ENCODE measurements at regions not wholly inside any gene's neighbourhood (a gene's known extent, or its start where the extent isn't known, plus 50 kb on each side); places are given as distances from the start of the nearest gene placed in this dataset.

DNA sequence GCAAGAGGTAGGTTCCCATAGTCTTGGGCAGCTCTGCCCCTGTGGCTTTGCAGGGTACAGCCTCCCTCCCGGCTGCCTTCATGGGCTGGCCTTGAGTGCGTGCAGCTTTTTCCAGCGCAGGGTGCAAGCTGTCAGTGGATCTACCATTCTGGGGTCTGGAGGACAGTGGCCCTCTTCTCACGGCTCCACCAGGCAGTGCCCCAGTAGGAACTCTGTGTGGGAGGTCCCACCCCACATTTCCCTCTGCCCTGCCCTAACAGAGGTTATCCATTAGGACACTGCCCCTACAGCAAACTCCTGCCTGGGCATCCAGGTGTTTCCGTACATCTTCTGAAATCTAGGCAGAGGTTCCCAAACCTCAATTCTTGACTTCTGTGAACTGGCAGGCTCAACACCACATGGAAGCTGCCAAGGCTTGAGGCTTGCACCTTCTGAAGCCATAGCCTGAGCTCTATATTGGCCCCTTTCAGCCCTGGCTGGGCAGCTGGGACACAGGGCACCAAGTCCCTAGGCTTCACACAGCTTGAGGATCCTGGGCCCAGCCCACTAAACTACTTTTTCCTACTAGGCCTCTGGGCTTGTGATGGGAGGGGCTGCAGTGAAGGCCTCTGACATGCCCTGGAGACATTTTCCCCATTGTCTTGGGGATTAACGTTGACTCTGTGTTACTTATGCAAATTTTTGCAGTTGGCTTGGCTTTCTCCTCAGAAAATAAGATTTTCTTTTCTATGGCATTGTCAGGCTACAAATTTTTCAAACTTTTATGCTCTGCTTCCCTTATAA, 482.7 kb downstream of the CNTN3 start:
- DNase-seq (ENCODE audit: low spot score), result peak; percentile 47

DNA sequence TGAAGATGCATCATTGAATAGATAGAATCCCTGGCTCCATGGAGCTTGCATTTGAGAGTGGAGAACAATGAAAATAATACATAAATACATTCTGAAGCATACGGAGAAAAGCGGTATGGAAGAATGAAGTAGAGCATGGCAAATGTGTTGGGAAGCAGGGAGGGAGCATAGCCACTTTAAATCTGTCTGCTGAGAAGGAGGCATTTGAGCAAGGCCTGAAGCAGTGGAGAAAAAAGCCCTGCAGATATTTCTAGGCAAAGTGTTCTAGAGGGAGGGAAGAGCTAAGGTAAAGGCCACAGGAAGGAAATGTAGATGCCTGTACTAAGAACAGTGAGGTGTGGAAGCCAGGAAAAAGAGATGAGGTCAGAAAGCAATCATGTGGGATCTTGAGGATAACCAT, 484.8 kb downstream of the CNTN3 start:
- DNase-seq (ENCODE audit: low spot score), result no peak

GRCh38 chr3:74129056-74129455, 485.4 kb downstream of the CNTN3 start:
- no peak for DNase-seq (ENCODE audit: low spot score)

DNA sequence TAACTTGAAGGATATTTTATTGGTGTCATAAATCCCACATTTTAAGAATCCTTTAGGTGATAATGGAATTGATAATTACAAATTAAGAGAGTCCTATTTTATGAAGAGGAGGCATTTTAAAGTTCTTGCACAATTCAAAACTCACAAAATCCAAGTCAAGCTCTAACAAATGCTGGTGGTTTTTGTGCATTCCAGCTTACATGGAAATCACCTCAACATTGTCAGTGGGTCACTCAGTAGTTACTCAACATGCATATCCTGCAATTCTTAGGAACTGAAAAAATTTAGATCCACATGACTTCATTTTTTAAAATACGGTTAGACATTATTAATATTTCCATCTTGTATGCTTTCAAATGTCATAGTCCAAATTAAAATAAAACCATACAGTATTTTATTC, 487.2 kb downstream of the CNTN3 start:
- no peak for DNase-seq (ENCODE audit: low spot score)

- no peak for DNase-seq (ENCODE audit: low spot score)
Measured at GRCh38 chr3:74124782-74125181, 489.7 kb downstream of the CNTN3 start.

GRCh38 chr3:74122281-74122680, 492.2 kb downstream of the CNTN3 start:
- no peak for DNase-seq (ENCODE audit: low spot score)

GRCh38 chr3:74121761-74122160, 492.7 kb downstream of the CNTN3 start:
- DNase-seq (ENCODE audit: low spot score), result no peak

DNA sequence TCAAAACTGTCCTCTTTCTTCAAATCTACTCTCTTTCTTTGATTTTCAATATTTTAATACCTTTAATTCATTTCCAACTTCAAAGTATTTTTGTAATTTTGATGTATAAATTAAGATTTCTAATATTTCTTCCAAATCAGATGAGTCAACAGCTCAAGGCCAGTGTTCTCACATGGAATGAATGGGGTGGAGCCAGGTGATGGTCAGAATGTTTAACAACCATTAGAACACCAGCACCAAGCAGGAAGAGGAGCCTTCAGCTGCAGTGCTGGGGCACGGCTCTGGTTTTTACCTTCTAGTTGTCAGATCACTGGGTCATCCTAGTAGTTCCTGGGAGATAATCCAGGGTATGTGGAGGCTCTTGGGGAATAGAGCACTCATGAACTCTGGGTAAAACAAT, 494.5 kb upstream of the PDZRN3 start:
- no peak for DNase-seq (ENCODE audit: low spot score)

DNA sequence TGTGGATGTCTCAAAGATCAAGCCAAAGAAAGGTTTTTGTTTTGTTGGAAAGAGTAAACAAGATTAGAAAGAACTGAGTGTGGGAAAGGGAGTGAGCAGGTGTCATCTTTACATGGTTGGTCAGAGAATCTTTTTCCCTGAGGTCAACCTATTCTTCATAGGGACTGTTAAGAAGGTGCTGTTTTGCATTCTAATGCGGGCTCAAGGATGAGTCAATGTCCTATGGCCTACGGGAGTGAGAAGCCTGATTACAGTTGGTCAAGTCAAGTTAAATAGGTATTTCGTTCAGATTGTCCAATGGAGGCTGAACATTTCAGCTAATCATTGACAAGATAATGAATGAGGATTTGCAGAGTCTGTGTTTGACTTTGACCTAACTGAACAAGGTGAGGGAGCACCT, 491.2 kb upstream of the PDZRN3 start:
- DNase-seq (ENCODE audit: low spot score), result no peak

- DNase-seq (ENCODE audit: low spot score), result no peak
Measured at GRCh38 chr3:74107451-74107850, 482.7 kb upstream of the PDZRN3 start.

GRCh38 chr3:74106925-74107324, 482.2 kb upstream of the PDZRN3 start:
- no peak for DNase-seq (ENCODE audit: low spot score)

DNA sequence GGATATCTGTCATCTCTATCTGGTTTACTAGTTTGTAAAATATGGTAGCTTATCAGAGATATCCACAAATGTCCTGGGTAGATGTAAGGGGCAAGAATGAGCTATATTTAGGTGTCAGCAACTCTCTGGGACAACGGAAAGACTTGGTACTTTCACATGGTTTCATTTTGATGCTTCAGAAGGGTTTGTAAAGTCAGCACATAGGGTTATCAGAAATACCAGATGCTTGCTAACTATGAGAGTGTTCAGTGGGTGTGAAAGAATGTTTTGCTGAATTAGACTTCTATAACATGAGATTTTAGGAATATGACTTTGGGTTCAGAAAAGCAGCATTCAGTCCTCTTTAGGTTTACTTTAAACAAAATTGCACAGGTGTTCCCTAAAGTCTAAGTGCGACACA, 466.5 kb upstream of the PDZRN3 start:
- DNase-seq (ENCODE audit: low spot score), result no peak

GRCh38 chr3:74089814-74090213, 465.1 kb upstream of the PDZRN3 start:
- DNase-seq (ENCODE audit: low spot score), result no peak

- no peak for DNase-seq (ENCODE audit: low spot score)
Measured at GRCh38 chr3:74080056-74080461, 455.3 kb upstream of the PDZRN3 start.

DNA sequence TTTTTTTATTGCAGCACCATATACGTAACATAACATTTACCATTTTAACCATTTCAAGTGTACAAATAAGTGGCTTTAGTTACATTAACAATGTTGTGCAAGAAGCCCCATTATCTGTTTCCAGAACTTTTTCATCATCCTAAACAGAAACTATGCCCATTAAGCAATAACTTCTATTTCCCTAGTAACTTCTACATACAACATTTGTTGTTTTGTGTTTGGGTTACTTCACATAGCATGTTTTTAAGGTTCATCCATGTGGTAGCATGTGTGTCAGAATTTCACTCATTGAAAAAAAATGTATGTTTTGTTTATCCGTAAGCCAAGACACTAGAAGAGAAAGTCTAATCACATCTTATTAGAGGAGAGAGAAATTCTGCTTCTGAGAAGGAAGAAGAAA, 450.5 kb upstream of the PDZRN3 start:
- no peak for DNase-seq (ENCODE audit: low spot score)

GRCh38 chr3:74074700-74075099, 450.0 kb upstream of the PDZRN3 start:
- DNase-seq (ENCODE audit: low spot score), result no peak

GRCh38 chr3:74067296-74067695, 442.6 kb upstream of the PDZRN3 start:
- no peak for DNase-seq (ENCODE audit: low spot score)

- DNase-seq (ENCODE audit: low spot score), result no peak
Measured at GRCh38 chr3:74066456-74066855, 441.7 kb upstream of the PDZRN3 start.

DNA sequence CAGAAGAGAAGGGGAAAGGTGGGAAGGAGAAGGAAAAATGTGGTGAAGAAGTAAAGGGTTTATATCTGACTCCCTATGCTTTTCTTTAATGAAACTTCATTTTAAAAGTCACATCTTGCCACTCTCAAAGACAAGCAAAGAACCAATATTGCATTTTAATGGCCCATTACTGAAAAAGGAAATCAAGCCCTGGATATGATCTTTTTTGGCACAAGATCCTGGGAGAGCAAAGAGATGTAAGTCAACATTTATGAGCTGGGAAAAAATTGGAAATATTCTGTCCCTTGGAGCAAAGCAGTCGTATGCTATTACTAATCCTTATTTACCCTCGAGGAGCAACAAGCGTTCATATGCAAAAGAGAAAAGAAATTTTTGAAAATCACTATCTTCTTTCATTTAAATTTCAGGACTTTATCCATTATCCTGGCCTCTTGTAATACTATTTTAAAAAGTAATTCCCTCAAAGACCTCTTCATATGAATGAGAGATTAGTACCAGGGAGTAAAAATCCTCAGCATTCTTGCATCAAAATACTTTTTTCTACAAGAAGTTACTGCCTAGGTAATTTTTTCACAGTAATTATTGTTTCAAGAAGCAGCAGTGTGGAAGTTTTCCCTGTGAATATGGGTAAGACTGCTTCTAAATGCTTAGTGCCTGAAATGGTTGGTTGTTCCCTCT, 435.3 kb upstream of the PDZRN3 start:
- DNase-seq (ENCODE audit: low spot score), result no peak

- DNase-seq (ENCODE audit: low spot score), result no peak
Measured at GRCh38 chr3:74059301-74059922, 434.7 kb upstream of the PDZRN3 start.

DNA sequence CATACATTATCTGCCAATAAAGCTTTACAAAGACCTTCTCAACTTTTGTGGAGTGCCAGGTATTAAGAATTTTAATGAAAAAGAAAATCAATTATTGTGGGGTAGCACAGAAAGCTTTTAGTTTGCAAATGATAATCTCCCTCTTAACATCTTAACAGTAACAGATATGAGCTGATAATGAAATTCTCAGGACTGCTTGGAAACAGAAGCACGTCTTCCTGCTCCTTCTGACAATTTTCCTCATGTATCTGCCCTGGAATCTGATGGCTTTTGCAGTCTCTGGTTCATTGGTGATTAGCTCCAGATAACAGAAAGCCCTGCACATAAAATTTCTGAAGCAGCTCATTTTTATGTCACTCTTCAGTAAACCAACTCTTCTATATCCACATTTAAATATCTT, 432.4 kb upstream of the PDZRN3 start:
- DNase-seq (ENCODE audit: low spot score), result no peak

- no peak for DNase-seq (ENCODE audit: low spot score)
Measured at GRCh38 chr3:74055061-74055460, 430.3 kb upstream of the PDZRN3 start.

- DNase-seq (ENCODE audit: low spot score), result no peak
Measured at GRCh38 chr3:74054566-74054965, 429.8 kb upstream of the PDZRN3 start.

Measured in ecto neural progenitor cell (in vitro differentiated cells).